ENCODE measurements at regions not wholly inside any gene's neighbourhood (a gene's known extent, or its start where the extent isn't known, plus 50 kb on each side); places are given as distances from the start of the nearest gene placed in this dataset.

DNA sequence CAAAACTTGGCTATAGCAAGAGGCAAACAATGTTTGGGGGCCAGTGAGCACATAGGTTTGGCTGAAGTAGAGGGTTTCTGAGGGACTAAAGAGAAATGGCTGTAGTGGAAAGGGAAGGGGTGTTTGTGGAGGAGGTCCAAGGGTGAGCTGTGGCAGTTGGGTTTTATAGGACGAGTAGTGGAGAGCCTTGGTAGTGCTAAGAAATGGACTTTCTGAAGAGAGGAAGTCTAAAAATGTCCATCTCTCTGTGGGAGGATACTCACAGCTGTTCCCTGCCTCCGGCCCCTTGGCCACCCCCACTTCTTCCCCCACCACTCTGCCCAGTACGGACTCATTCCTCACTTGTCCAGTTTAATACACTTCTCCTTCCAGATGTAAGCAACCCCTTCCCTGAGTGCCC is 64.3 kb downstream of the ZNF22 start:
- Histone ChIP-seq H2BK5ac (ENCODE audit: low read depth, low read length, poor library complexity, severe bottlenecking) (no peak overlapping the region), H2AK9ac (replicated peaks; ENCODE audit: low read depth, low read length, poor library complexity) (no peak overlapping the region), H2BK15ac (ENCODE audit: low read depth, low read length) (no peak overlapping the region), H3K14ac (replicated peaks; ENCODE audit: low read depth, low read length) (no peak overlapping the region), H2BK120ac (ENCODE audit: low read depth, low read length) (no peak overlapping the region), H3K9me3 (ENCODE audit: control insufficient read depth, insufficient read depth, low read length) (no peaks in the 10 kb centered on the region), H2AFZ (replicated peaks; ENCODE audit: low read length, poor library complexity) (no peak overlapping the region), H3K27me3 (ENCODE audit: control insufficient read depth, insufficient read depth, low read length) (no peaks in the 10 kb centered on the region), H4K91ac (ENCODE audit: insufficient read depth, low read depth, low read length) (no peak overlapping the region), H4K8ac (ENCODE audit: low read depth in 2 of 2, low read length in 2 of 2) (no peak overlapping the region), H3K4me1 (ENCODE audit: control insufficient read depth, insufficient read depth, low read length) (no peaks in the 10 kb centered on the region), H3K4me2 (ENCODE audit: low read depth, low read length) (no peak overlapping the region), H3K79me1 (ENCODE audit: low read depth in 1 of 2, low read length in 2 of 2) (no peaks in the 10 kb centered on the region), H3K4me3 (ENCODE audit: insufficient read depth, low read depth, low read length) (no peak overlapping the region), H3K4ac (ENCODE audit: low read depth, low read length) (no peak overlapping the region), H3K9ac (ENCODE audit: low read depth, low read length) (no peak overlapping the region), H3K56ac (ENCODE audit: extremely low read depth, insufficient read depth, low read length) (no peak overlapping the region), H4K20me1 (ENCODE audit: insufficient read depth, low read length) (no peaks in the 10 kb centered on the region), H3K18ac (ENCODE audit: low read depth, low read length) (no peak overlapping the region), H3K36me3 (ENCODE audit: control insufficient read depth, insufficient read depth, low read length) (no peaks in the 10 kb centered on the region), H3K23ac (ENCODE audit: low read depth, low read length) (no peak overlapping the region), H4K5ac (ENCODE audit: low read depth, low read length) (no peak overlapping the region), H2BK20ac (ENCODE audit: low read depth, low read length) (no peak overlapping the region), H3K9me1 (ENCODE audit: insufficient read depth, low read length) (no peaks in the 10 kb centered on the region), H2AK5ac (ENCODE audit: low read depth, low read length) (no peak overlapping the region), H3K27ac (ENCODE audit: insufficient read depth, low read length) (no peak overlapping the region)
- dilution Hi-C loops (cut with HindIII; ENCODE audit: low sequenced_read_pairs, unreplicated experiment): no loop called here
- WGBS, 2 experiments (ENCODE audit: extremely low coverage in 2 of 2, insufficient read length in 1 of 2): no CpG with 5 or more reads among the region's 3 CpGs
- no peak for ATAC-seq (ENCODE audit: low read depth)
- intact Hi-C loops (cut with micrococcal nuclease): no loop called here
- POLR2A ChIA-PET (ENCODE audit: unreplicated experiment): no interaction called here
- in situ Hi-C loops (cut with MboI; ENCODE audit: low sequenced_read_pairs): no loop called here
- CTCF ChIA-PET: no interaction called here
- no peak for TF ChIP-seq ELK1 (IDR thresholded peaks at IDR 0.05; ENCODE audit: borderline replicate concordance, low read depth, low read length)
- TF ChIP-seq RFX5 (IDR thresholded peaks at IDR 0.05; ENCODE audit: low read depth, low read length): no peak
- TF ChIP-seq RCOR1 (IDR thresholded peaks at IDR 0.05; ENCODE audit: insufficient replicate concordance, low read length): no peak
- no TSS peak for BruUV-seq (replicated peaks)
- no peak for DNase-seq
